ENCODE measurements at regions not wholly inside any gene's neighbourhood (a gene's known extent, or its start where the extent isn't known, plus 50 kb on each side); places are given as distances from the start of the nearest gene placed in this dataset.

DNA sequence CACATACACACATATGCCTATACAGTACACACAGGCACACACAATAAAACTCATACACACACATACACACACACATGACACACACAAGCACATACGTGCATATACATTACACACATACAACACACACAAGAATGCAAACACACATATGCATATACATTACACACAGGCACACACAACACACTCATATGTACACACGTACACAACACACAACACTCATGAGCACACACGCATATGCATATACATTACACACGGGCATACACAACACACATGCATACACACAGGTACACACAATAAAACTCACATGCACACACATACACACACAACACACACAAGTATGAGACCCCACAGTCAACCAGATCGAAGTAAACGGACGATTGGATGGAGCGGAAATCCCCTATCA is 238.2 kb downstream of the ERMARD start:
- intact Hi-C loops (cut with micrococcal nuclease) (no loop called here), dilution Hi-C loops (cut with MboI; ENCODE audit: extremely low pct_ligation_motif_present, low sequenced_read_pairs) (no loop called here)
- Histone ChIP-seq H3K9me3 (replicated peaks; ENCODE audit: control insufficient read depth, insufficient read depth, low read length) (no peaks in the 10 kb centered on the region), H4K20me1 (replicated peaks; ENCODE audit: control insufficient read depth, extremely low read depth, insufficient read depth, low read length) (no peaks in the 10 kb centered on the region), H3K27me3 (ENCODE audit: control insufficient read depth in 2 of 2, insufficient read depth in 2 of 2, low read length in 2 of 2) (no peaks in the 10 kb centered on the region), H3K36me3 (ENCODE audit: control insufficient read depth in 2 of 2, extremely low read depth in 1 of 2, insufficient read depth in 2 of 2, low read length in 2 of 2) (no peaks in the 10 kb centered on the region), H3K79me2 (ENCODE audit: control insufficient read depth, insufficient read depth, low read length) (no peaks in the 10 kb centered on the region), H3K4me1 (ENCODE audit: control insufficient read depth, extremely low read depth, insufficient read depth, low read length) (no peaks in the 10 kb centered on the region), H2AFZ (ENCODE audit: low read depth, low read length) (no peak overlapping the region), H3K27ac (ENCODE audit: insufficient read depth, low read depth, low read length) (no peak overlapping the region), H3K9me1 (replicated peaks; ENCODE audit: control insufficient read depth, extremely low read depth, insufficient read depth, low read length) (no peaks in the 10 kb centered on the region), H3K4me3 (replicated peaks in 1 of 3; ENCODE audit: insufficient read depth in 1 of 3, low read depth in 1 of 3, low read length in 3 of 3) (no peak overlapping the region), H3K9ac (replicated peaks; ENCODE audit: extremely low read depth, insufficient read depth, low read length) (no peak overlapping the region), H3K4me2 (ENCODE audit: insufficient read depth, low read length) (no peak overlapping the region)
- FAIRE-seq (no peak), DNase-seq (ENCODE audit: low read depth, low spot score) (no peak)
- CTCF ChIA-PET: interaction anchor here (0.8 to 1.9 kb wide), 3 partner anchors 27 to 158 kb away, joined by 3 to 19 read pairs (median 3); no protein-coding TSS in a partner anchor
- no peak for TF ChIP-seq GATA2 (IDR thresholded peaks at IDR 0.05; ENCODE audit: insufficient read depth, insufficient read length, low read depth, low read length)
- TF ChIP-seq, protein P1, sequence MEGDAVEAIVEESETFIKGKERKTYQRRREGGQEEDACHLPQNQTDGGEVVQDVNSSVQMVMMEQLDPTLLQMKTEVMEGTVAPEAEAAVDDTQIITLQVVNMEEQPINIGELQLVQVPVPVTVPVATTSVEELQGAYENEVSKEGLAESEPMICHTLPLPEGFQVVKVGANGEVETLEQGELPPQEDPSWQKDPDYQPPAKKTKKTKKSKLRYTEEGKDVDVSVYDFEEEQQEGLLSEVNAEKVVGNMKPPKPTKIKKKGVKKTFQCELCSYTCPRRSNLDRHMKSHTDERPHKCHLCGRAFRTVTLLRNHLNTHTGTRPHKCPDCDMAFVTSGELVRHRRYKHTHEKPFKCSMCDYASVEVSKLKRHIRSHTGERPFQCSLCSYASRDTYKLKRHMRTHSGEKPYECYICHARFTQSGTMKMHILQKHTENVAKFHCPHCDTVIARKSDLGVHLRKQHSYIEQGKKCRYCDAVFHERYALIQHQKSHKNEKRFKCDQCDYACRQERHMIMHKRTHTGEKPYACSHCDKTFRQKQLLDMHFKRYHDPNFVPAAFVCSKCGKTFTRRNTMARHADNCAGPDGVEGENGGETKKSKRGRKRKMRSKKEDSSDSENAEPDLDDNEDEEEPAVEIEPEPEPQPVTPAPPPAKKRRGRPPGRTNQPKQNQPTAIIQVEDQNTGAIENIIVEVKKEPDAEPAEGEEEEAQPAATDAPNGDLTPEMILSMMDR (IDR thresholded peaks at IDR 0.05; ENCODE audit: extremely low read depth in 1 of 2, insufficient read depth in 1 of 2, low read depth in 1 of 2, low read length in 2 of 2): no peak
- TF ChIP-seq FOS (IDR thresholded peaks at IDR 0.05; ENCODE audit: borderline replicate concordance, insufficient read depth, low read length): no peak
- TF ChIP-seq POLR2A (IDR thresholded peaks at IDR 0.05; ENCODE audit: low read depth, low read length): no peak
- TF ChIP-seq MYC (IDR thresholded peaks at IDR 0.05; ENCODE audit: low read depth, low read length): no peak
- TF ChIP-seq POLR2AphosphoS5 (IDR thresholded peaks at IDR 0.05; ENCODE audit: insufficient read depth, low read depth, low read length): no peak
- TF ChIP-seq, protein P2, sequence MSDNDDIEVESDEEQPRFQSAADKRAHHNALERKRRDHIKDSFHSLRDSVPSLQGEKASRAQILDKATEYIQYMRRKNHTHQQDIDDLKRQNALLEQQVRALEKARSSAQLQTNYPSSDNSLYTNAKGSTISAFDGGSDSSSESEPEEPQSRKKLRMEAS (IDR thresholded peaks at IDR 0.05; ENCODE audit: insufficient read depth, insufficient read length): no peak
- TF ChIP-seq EZH2 (IDR thresholded peaks at IDR 0.05; ENCODE audit: borderline replicate concordance, low read depth, low read length, severe bottlenecking): no peak
- TF ChIP-seq JUN (IDR thresholded peaks at IDR 0.05; ENCODE audit: borderline replicate concordance, insufficient read depth, insufficient read length, low read depth): no peak
- POLR2A ChIA-PET: no interaction called here
- no TSS peak for BruUV-seq (replicated peaks)
